GM12891 (cell line): ENCODE measurements at regions not wholly inside any gene's neighbourhood (a gene's known extent, or its start where the extent isn't known, plus 50 kb on each side); places are given as distances from the start of the nearest gene placed in this dataset.

Experiments used
- DNase-seq: peaks from one replicate; pipeline ENCODE4 v3.0.0; 2011; ENCODE audit warnings: low spot score; ENCODE audit not compliant: insufficient read length
- FAIRE-seq: peaks from 2 replicates; lab custom pipeline; 2011; peaks lifted over from hg19 to GRCh38; lab: Jason Lieb, UNC
- PAX5 ChIP-seq: IDR thresholded peaks from 2 replicates; pipeline ENCODE4 v1.6.1; 2011; ENCODE audit warnings: low read length, moderate library complexity, mild to moderate bottlenecking; ENCODE audit not compliant: insufficient read depth, severe bottlenecking
- POLR2A ChIP-seq: IDR thresholded peaks from 2 replicates; pipeline ENCODE4 v1.6.1; 2011; ENCODE audit warnings: low read depth, low read length, control low read depth
- POLR2AphosphoS5 ChIP-seq: IDR thresholded peaks from 2 replicates; pipeline ENCODE4 v1.6.1; 2011; ENCODE audit warnings: low read depth, low read length, control low read depth
- POU2F2 ChIP-seq: IDR thresholded peaks from 2 replicates; pipeline ENCODE4 v1.6.1; 2011; ENCODE audit warnings: low read depth, mild to moderate bottlenecking, control low read depth, low read length, moderate library complexity
- SPI1 ChIP-seq: IDR thresholded peaks from 2 replicates; pipeline ENCODE4 v1.6.1; 2011; ENCODE audit warnings: low read depth, low read length, control low read depth
- TAF1 ChIP-seq: IDR thresholded peaks from 2 replicates; pipeline ENCODE4 v1.6.1; 2011; ENCODE audit warnings: low read depth, low read length, control low read depth

DNA sequence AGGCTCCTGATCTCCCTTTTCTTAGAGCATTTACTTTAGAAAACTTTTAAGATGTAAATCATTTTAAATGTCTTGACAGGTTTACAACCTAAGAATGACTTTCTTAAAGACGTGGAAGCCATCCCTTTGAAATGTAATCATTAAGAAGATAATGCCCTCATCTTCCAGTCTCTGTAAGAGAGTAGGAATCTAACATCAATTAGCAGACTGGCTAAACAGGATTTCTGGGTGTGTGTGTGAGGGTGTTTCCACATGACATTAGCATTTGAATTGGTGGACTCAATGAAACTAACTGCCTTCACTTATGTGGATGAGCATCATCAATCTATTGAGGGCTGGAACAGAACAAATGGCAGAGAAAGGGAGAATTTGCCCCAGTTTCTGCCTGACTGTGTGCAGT lies 329.5 kb downstream of the RPL10L start:
- DNase-seq, result no peak
- FAIRE-seq, result no peak

DNA sequence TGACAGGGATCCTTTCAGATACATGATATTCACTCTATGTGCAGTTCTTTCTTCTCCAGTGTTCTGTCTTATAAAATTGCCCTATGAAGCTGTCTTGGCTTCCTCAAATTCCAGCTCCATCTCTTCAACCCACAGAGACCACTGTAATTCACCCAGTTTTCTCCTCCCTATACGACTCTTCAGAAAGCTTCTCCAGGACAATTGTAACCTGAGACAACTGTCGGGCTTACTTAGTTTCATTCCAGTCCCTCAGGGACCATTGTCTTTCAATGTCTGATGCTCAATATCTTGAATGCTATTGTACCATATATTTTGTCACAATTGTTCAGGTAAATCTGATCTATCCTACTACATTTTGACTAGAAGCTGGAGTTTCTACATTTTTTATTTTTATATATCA lies 345.3 kb downstream of the RPL10L start:
- FAIRE-seq (no peak), DNase-seq (no peak)
- no peak for TF ChIP-seq POU2F2
- no peak for TF ChIP-seq PAX5
- no peak for TF ChIP-seq POLR2AphosphoS5
- TF ChIP-seq SPI1, result no peak
- TF ChIP-seq POLR2A, result no peak

More for the DNA sequence above, 329.5 kb downstream of the RPL10L start:
- no peak for TF ChIP-seq POLR2AphosphoS5
- TF ChIP-seq PAX5, result no peak
- TF ChIP-seq POU2F2, result no peak

DNA sequence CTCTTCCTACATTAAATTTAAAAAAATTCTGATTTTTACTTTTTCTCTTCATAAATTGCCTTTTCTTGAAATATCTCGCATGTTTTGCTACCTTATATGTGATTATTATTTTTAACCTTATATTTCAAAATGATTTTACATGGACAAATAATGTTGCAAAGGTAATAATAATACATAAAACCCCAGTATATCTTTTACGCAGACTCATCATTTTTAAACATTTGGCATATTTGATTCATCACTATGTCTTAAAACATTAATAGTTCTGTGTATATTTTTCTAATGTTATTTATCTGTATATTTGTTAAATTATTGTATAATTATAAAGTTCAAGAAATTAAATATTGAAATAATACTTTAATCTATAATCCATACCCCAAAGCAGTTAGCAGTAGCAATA lies 350.8 kb downstream of the RPL10L start:
- no peak for DNase-seq
- no peak for FAIRE-seq
- TF ChIP-seq PAX5 (no peak), POLR2AphosphoS5 (no peak), SPI1 (no peak), POLR2A (no peak), POU2F2 (no peak), TAF1 (no peak)

DNA sequence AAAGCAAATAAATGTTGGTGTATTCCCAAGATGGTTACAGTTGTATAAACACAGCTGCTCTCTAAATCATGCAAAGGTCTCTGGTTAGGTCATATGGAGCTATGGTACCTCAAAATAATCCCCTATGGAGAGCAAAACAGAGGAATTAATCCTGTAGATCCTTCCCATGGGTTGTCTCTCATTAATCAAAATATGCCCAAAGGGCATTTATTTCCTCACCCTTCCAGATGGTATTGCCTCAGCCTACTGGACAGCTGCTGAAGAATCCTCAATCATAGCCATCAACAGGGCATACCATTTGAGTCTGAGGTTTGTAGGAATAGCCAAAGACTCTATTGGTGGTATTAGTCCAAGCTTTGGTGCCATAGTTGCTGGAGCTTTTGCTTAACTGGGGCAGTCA lies 360.9 kb downstream of the RPL10L start:
- no peak for FAIRE-seq
- TF ChIP-seq SPI1 (no peak), POLR2A (no peak), POU2F2 (no peak), TAF1 (no peak), POLR2AphosphoS5 (no peak), PAX5 (no peak)
- no peak for DNase-seq

DNA sequence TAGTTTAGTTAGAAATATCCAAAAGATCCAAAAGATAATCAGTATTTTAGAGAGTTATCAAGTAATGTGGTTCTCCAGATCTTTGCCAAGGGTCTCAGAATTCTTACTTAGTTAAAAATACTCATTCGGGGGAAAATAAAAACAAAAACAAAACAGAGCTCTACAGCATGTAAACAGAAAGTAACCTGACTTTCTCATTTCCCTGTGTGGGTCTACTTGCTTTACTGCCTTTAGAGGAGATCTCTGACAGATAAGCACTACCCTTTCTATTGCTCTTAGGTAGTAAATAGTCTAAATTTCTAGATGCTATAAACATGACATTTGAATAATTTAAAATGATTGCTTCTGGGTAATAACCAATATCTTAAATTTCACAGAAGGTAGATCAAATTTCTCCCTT lies 371.8 kb downstream of the RPL10L start:
- no peak for DNase-seq
- no peak for FAIRE-seq
- TF ChIP-seq PAX5, result no peak
- no peak for TF ChIP-seq POU2F2

DNA sequence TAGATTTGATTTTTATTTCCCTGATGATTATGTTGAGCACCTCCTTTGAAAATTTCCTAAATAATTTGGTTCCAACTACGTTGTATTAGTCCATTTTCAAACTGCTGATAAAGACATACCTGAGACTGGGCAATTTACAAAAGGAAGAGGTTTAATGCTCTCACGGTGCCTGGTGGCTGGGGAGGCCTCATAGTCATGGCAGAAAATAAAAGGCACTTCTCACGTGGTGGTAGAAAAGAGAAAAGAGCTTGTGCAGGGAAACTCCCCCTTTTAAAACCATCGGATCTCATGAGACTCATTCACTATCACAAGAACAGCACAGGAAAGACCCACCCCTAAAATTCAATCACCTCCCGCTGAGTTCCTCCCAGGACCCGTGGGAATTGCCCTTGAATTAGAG lies 372.3 kb downstream of the RPL10L start:
- no peak for DNase-seq
- no peak for FAIRE-seq
- no peak for TF ChIP-seq PAX5
- TF ChIP-seq POLR2AphosphoS5, result no peak
- TF ChIP-seq SPI1, result no peak
- no peak for TF ChIP-seq TAF1
- TF ChIP-seq POLR2A, result no peak
- no peak for TF ChIP-seq POU2F2

DNA sequence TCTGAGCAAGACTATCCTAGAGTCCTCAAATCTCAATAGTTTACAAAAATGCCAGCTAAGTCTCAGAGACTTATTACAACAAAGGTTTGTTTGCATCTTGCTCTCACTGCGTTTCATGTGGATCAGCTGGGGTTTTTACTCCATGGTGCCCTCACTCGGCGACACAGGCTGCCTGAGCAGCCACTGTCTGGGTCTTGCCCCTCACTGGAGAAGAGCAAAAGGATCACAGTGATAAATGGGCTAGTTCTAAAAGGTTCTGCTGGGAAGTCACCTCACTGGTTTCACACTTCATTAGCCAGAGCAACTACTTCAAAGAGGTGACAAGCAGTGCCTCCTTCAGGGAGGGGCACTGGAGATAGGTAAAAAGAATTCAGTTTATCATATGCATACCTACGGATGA lies 392.0 kb downstream of the RPL10L start:
- no peak for FAIRE-seq
- DNase-seq, result no peak
- no peak for TF ChIP-seq POLR2AphosphoS5
- TF ChIP-seq POU2F2, result no peak
- no peak for TF ChIP-seq POLR2A
- no peak for TF ChIP-seq PAX5

DNA sequence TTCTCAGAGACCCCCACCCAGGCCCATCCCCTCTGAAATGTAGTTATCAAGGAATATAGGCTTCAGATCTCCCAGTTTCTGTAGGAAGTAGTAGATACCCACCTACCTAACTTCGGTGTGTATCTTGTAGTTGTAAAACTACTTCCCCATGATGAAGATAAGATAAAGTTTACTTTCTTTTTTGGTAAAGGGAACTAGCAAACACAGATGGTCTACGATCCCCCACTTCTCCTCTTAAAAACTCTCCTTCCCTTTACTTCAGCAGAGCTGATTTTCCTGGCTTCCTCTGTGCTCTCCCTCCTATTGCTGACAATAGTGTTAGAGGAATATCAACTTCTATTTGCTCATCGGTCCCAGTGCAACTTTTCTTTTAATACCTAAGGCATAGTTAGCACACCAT lies 395.2 kb downstream of the RPL10L start:
- FAIRE-seq (no peak), DNase-seq (no peak)
- no peak for TF ChIP-seq SPI1
- TF ChIP-seq TAF1, result no peak
- no peak for TF ChIP-seq POLR2A
- TF ChIP-seq POLR2AphosphoS5, result no peak
- TF ChIP-seq PAX5, result no peak
- TF ChIP-seq POU2F2, result no peak

DNA sequence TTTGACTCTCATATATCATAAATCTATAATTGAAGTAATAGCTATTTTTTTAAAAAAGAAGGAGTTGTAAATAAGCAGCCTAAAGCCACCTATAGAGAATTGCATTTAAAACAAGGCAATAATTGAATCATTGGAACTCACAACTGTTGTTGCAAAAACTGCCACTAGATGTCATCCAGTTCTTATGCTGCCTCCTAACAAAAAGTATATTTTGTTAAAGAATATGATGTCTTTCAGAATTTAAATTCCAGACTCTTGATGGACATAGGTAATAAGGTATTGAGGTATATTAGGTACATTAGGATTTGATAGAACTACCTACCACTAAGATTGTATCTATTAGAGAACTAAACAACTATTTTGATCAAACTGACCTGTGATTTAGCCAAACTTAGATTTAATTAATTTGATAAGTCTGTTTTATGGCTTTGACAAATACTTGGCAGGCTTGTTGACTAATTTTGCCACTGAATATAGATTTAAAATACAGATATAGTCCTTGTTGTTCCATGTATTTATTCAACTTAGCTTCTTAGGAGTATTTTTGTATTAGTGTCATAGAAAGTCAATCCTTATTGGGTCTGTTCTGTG lies 401.4 kb downstream of the RPL10L start:
- FAIRE-seq (no peak), DNase-seq (no peak)
- TF ChIP-seq POLR2A, result no peak

DNA sequence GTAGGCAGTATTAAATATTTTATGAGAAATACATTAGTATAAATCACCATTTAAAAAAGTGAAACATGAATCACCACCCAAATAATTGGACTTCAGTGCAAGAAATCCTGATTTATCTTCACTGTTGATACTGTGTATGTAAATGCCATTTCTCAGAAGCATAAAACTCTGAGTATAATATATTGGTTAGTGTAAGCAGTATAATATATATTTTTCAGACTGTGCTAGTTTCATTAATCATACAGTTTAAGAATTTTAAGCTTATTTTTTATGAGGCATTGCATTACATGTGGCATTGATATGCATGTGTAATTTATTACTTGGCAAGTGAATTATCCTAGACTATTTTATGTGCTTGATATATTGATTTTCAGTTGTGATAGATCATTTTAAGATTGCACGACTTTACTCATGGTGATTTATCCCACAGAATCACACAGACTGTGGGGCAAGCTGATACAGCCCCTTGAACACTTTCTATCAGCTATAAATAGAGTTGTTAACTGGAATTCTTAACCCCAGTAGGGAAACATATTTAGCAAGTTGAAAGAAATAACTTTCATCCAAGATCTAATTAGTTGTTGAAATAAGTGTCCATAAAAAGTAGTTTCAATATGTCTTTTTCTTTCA lies 403.5 kb downstream of the RPL10L start:
- no peak for DNase-seq
- TF ChIP-seq POLR2A (no peak), POLR2AphosphoS5 (no peak), PAX5 (no peak), POU2F2 (no peak), TAF1 (no peak), SPI1 (no peak)
- FAIRE-seq, result no peak
